ENCODE measurements at regions not wholly inside any gene's neighbourhood (a gene's known extent, or its start where the extent isn't known, plus 50 kb on each side); places are given as distances from the start of the nearest gene placed in this dataset.

DNA sequence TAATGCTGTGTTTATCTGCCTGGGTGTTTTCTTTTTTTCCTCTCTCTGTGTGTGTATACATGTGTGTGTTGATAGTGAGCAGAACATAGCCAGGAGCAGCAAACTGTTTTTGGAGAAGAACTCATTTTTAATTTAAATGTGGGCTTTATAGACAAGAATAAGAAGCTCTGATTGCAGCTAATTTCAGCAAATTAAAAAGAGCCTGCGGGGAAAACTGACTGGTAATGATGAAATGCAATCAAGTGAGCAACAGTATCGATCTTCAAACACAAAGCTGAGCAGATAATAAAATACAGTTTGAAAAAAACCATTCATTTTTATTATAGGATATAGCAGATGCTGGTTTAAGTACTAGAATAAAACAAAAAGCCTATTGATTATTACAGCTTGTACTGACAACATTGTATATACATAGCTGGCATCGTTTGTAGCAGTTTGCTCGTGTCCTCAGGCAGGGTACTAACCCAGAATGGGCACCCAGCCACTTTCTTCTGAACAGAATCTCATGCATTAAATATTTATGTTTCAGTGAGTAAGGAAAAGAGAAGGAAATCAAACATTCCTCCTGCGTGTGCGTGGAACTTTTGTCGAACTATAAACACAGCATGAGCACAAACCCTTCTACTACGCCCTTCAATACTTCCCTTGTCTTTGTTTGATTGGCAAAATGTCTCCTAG, 73.5 kb upstream of the ZFP42 start:
- TF ChIP-seq HDGF (IDR thresholded peaks at IDR 0.05; ENCODE audit: borderline replicate concordance) (no peak), SP1 (IDR thresholded peaks at IDR 0.05) (no peak), BHLHE40 (IDR thresholded peaks at IDR 0.05; ENCODE audit: borderline replicate concordance) (no peak), FOXM1 (IDR thresholded peaks at IDR 0.05; ENCODE audit: borderline replicate concordance) (no peak), FOXA1 (IDR thresholded peaks at IDR 0.05) (no peak), TARDBP (IDR thresholded peaks at IDR 0.05) (no peak), LEF1 (IDR thresholded peaks at IDR 0.05; ENCODE audit: borderline replicate concordance) (no peak), L3MBTL2 (conservative IDR thresholded peaks at IDR 0.05) (no peak), SUZ12 (IDR thresholded peaks at IDR 0.05) (no peak), ARNT (IDR thresholded peaks at IDR 0.05) (no peak), ZNF384 (IDR thresholded peaks at IDR 0.05) (no peak)
- TF ChIP-seq, protein P1, sequence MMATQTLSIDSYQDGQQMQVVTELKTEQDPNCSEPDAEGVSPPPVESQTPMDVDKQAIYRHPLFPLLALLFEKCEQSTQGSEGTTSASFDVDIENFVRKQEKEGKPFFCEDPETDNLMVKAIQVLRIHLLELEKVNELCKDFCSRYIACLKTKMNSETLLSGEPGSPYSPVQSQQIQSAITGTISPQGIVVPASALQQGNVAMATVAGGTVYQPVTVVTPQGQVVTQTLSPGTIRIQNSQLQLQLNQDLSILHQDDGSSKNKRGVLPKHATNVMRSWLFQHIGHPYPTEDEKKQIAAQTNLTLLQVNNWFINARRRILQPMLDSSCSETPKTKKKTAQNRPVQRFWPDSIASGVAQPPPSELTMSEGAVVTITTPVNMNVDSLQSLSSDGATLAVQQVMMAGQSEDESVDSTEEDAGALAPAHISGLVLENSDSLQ (IDR thresholded peaks at IDR 0.05) = no peak
